Endothelial cell of umbilical vein (primary cell): ENCODE measurements at regions not wholly inside any gene's neighbourhood (a gene's known extent, or its start where the extent isn't known, plus 50 kb on each side); places are given as distances from the start of the nearest gene placed in this dataset.

Experiments used
- BruUV-seq: library from RNA; stranded (reverse); fragments of 400-500 nt; replicated peaks from 2 replicates; lab custom pipeline; 2021; lab: Mats Ljungman, UMichigan
- CTCF ChIA-PET: fragments of 300-600, 350-600 bp; sonication (Branson Sonifier 250); formaldehyde crosslinking; loops from one replicate; lab custom pipeline; 2021; ENCODE audit warnings: antibody characterized with exemption, inconsistent platforms; lab: Charles Lee
- POLR2A ChIA-PET: fragments of 300-600, 350-600 bp; sonication (Branson Sonifier 250); formaldehyde crosslinking; loops from one replicate; lab custom pipeline; 2021; ENCODE audit warnings: antibody characterized with exemption, inconsistent platforms; lab: Charles Lee
- DNase-seq: peaks from one replicate; pipeline ENCODE4 v3.0.0-alpha.2; 2011; ENCODE audit warnings: low read depth, low spot score
- FAIRE-seq: peaks from 2 replicates; lab custom pipeline; 2011; peaks lifted over from hg19 to GRCh38; lab: Jason Lieb, UNC
- H2AFZ ChIP-seq: 2 replicates; pipeline ENCODE4 v1.6.0; 2012; ENCODE audit warnings: low read depth, low read length, control low read depth, inconsistent platforms
- H3K27ac ChIP-seq: 2 replicates; pipeline ENCODE4 v1.5.1; 2011; ENCODE audit warnings: low read depth, mild to moderate bottlenecking, control low read depth, low read length, moderate library complexity; ENCODE audit not compliant: insufficient read depth
- H3K27me3 ChIP-seq, 2 experiments: 2 replicates each; pipeline versions ENCODE4 v1.6.0 to v1.6.1; 2011; ENCODE audit warnings: low read length in 2 of 2, mixed read lengths in 1 of 2; ENCODE audit not compliant: control insufficient read depth in 2 of 2, insufficient read depth in 2 of 2
- H3K36me3 ChIP-seq, 2 experiments: 2 replicates in 1 of 2; 3 replicates in 1 of 2; pipeline ENCODE4 v1.5.1; 2011; ENCODE audit warnings: low read length in 2 of 2, mild to moderate bottlenecking in 1 of 2, moderate library complexity in 1 of 2; ENCODE audit not compliant: control insufficient read depth in 2 of 2, insufficient read depth in 2 of 2; ENCODE audit errors: extremely low read depth in 1 of 2
- H3K4me1 ChIP-seq: 3 replicates; pipeline ENCODE4 v1.5.1; 2011; ENCODE audit warnings: mild to moderate bottlenecking, low read length; ENCODE audit not compliant: control insufficient read depth, insufficient read depth; ENCODE audit errors: extremely low read depth
- H3K4me2 ChIP-seq: 2 replicates; pipeline ENCODE4 v1.6.1; 2011; ENCODE audit warnings: low read length, control low read depth, mixed read lengths; ENCODE audit not compliant: insufficient read depth
- H3K4me3 ChIP-seq, 3 experiments: fragments of 200-600 bp in 1 of 3; sonication (generic), shearing (Covaris generic) in 1 of 3; replicated peaks in 1 of 3; 2 replicates each; pipeline ENCODE4 v1.5.1; 2011 to 2016; ENCODE audit warnings: control low read depth in 3 of 3, low read length in 3 of 3, mild to moderate bottlenecking in 2 of 3, inconsistent platforms in 1 of 3, low read depth in 1 of 3, moderate library complexity in 1 of 3; ENCODE audit not compliant: insufficient read depth in 1 of 3
- H3K79me2 ChIP-seq: 2 replicates; pipeline ENCODE4 v1.6.0; 2012; ENCODE audit warnings: low read length, inconsistent platforms; ENCODE audit not compliant: control insufficient read depth, insufficient read depth
- H3K9ac ChIP-seq: replicated peaks from 2 replicates; pipeline ENCODE3; 2011; ENCODE audit warnings: low read length, control low read depth; ENCODE audit not compliant: insufficient read depth; ENCODE audit errors: extremely low read depth
- H3K9me1 ChIP-seq: replicated peaks from 3 replicates; pipeline ENCODE4 v1.6.0; 2011; ENCODE audit warnings: mild to moderate bottlenecking, low read length; ENCODE audit not compliant: control insufficient read depth, insufficient read depth; ENCODE audit errors: extremely low read depth
- H3K9me3 ChIP-seq: replicated peaks from 2 replicates; pipeline ENCODE4 v1.5.1; 2012; ENCODE audit warnings: low read length, inconsistent platforms; ENCODE audit not compliant: control insufficient read depth, insufficient read depth
- H4K20me1 ChIP-seq: replicated peaks from 2 replicates; pipeline ENCODE3; 2011; ENCODE audit warnings: mild to moderate bottlenecking, low read length; ENCODE audit not compliant: control insufficient read depth, insufficient read depth; ENCODE audit errors: extremely low read depth
- EZH2 ChIP-seq: IDR thresholded peaks from 2 replicates; pipeline ENCODE4 v1.6.1; 2012; ENCODE audit warnings: borderline replicate concordance, low read depth, mild to moderate bottlenecking, moderate library complexity, low read length, inconsistent platforms; ENCODE audit not compliant: severe bottlenecking
- FOS ChIP-seq: IDR thresholded peaks from 2 replicates; pipeline ENCODE4 v1.6.1; 2011; ENCODE audit warnings: mild to moderate bottlenecking, low read length, moderate library complexity, borderline replicate concordance; ENCODE audit not compliant: insufficient read depth
- GATA2 ChIP-seq: IDR thresholded peaks from 2 replicates; pipeline ENCODE4 v1.7.0; 2011; ENCODE audit warnings: low read depth, mild to moderate bottlenecking, moderate library complexity, mixed read lengths, low read length; ENCODE audit not compliant: insufficient read length, insufficient read depth
- JUN ChIP-seq: IDR thresholded peaks from 2 replicates; pipeline ENCODE4 v1.6.1; 2011; ENCODE audit warnings: borderline replicate concordance, low read depth; ENCODE audit not compliant: insufficient read length, insufficient read depth
- MYC ChIP-seq: IDR thresholded peaks from one replicate; pipeline ENCODE4 v1.6.1; 2011; ENCODE audit warnings: mild to moderate bottlenecking, low read depth, low read length
- POLR2A ChIP-seq: IDR thresholded peaks from 2 replicates; pipeline ENCODE4 v1.6.1; 2012; ENCODE audit warnings: low read depth, mild to moderate bottlenecking, control low read depth, low read length
- POLR2AphosphoS5 ChIP-seq: IDR thresholded peaks from 2 replicates; pipeline ENCODE4 v1.6.1; 2012; ENCODE audit warnings: low read depth, mild to moderate bottlenecking, control low read depth, low read length, moderate library complexity; ENCODE audit not compliant: insufficient read depth
- dilution Hi-C: fragments of 300-500 bp; cut with MboI; formaldehyde crosslinking; loops from one replicate; pipeline ENCODE4 v1.15.0; 2019; ENCODE audit warnings: low sequenced_read_pairs; ENCODE audit not compliant: extremely low pct_ligation_motif_present
- intact Hi-C: fragments of 100-400 bp; cut with micrococcal nuclease; formaldehyde crosslinking; loops from one replicate; pipeline ENCODE4 v1.10.0; 2022
- TF ChIP-seq, protein P1 (sequence below): IDR thresholded peaks from 2 replicates; pipeline ENCODE4 v1.6.1; 2011; ENCODE audit not compliant: insufficient read depth, insufficient read length
- TF ChIP-seq, protein P2 (sequence below), 2 donors: IDR thresholded peaks; 1 replicate in 1 of 2; 2 replicates in 1 of 2; pipeline ENCODE4 v1.5.1; 2011; ENCODE audit warnings: low read length in 2 of 2, mild to moderate bottlenecking in 2 of 2, moderate library complexity in 2 of 2, control low read depth in 1 of 2, inconsistent platforms in 1 of 2, low read depth in 1 of 2; ENCODE audit not compliant: insufficient read depth in 1 of 2; ENCODE audit errors: extremely low read depth in 1 of 2

- Histone ChIP-seq H3K4me3 (no peak overlapping the region), H3K4me2 (no peak overlapping the region), H3K36me3 (no peaks in the 10 kb centered on the region), H4K20me1 (no peaks in the 10 kb centered on the region), H3K4me1 (no peaks in the 10 kb centered on the region), H3K9ac (no peak overlapping the region), H2AFZ (no peak overlapping the region), H3K27me3 (no peaks in the 10 kb centered on the region), H3K79me2 (no peaks in the 10 kb centered on the region), H3K27ac (no peak overlapping the region), H3K9me1 (no peaks in the 10 kb centered on the region), H3K9me3 (no peaks in the 10 kb centered on the region)
- BruUV-seq: no TSS peak
- TF ChIP-seq POLR2AphosphoS5 (no peak), MYC (no peak), GATA2 (no peak), POLR2A (no peak), EZH2 (no peak), FOS (no peak), JUN (no peak)
- TF ChIP-seq, protein P1, sequence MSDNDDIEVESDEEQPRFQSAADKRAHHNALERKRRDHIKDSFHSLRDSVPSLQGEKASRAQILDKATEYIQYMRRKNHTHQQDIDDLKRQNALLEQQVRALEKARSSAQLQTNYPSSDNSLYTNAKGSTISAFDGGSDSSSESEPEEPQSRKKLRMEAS: no peak
- TF ChIP-seq, protein P2, sequence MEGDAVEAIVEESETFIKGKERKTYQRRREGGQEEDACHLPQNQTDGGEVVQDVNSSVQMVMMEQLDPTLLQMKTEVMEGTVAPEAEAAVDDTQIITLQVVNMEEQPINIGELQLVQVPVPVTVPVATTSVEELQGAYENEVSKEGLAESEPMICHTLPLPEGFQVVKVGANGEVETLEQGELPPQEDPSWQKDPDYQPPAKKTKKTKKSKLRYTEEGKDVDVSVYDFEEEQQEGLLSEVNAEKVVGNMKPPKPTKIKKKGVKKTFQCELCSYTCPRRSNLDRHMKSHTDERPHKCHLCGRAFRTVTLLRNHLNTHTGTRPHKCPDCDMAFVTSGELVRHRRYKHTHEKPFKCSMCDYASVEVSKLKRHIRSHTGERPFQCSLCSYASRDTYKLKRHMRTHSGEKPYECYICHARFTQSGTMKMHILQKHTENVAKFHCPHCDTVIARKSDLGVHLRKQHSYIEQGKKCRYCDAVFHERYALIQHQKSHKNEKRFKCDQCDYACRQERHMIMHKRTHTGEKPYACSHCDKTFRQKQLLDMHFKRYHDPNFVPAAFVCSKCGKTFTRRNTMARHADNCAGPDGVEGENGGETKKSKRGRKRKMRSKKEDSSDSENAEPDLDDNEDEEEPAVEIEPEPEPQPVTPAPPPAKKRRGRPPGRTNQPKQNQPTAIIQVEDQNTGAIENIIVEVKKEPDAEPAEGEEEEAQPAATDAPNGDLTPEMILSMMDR (IDR thresholded peaks at IDR 0.05; ENCODE audit: extremely low read depth in 1 of 2, insufficient read depth in 1 of 2, low read depth in 1 of 2, low read length in 2 of 2): no peak
- dilution Hi-C loops: no loop called here
- ChIA-PET CTCF (interaction anchor here (3.3 kb wide), 1 partner anchor 408 kb away, joined by 16 read pairs; no protein-coding TSS in a partner anchor), POLR2A (no interaction called here)
- intact Hi-C loops: no loop called here
- DNase-seq: no peak
- no peak for FAIRE-seq
These were observed 123.0 kb upstream of the RFX3 start for GRCh38 chr9:3648722-3649246.
